8988T (cell line): ENCODE measurements at regions not wholly inside any gene's neighbourhood (a gene's known extent, or its start where the extent isn't known, plus 50 kb on each side); places are given as distances from the start of the nearest gene placed in this dataset.

Source experiments
- DNase-seq: peaks from one replicate; pipeline ENCODE4 v3.0.0; 2011

DNA sequence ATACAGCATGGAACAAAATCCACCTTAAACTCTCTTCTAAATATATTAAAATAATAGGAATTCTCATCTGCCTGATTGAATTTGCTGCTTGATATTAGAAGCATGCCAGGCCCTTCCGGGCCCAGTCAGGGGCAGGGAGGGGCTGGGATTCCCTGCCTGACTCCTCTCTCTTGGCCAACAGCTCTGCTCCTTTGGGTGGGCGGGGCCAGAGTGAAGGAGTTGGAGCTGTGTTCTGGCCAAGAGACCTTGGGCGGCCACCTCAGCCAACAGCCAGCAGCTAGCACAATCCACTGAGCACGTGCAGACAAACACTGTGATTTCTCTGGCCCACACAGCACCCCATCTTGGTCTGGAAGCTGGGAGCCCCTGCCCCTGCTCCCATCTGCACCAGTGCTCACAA lies 140.3 kb downstream of the PJA1 start:
- no peak for DNase-seq

- no peak for DNase-seq
Measured at GRCh38 chrX:69024161-69024736, 141.0 kb downstream of the PJA1 start.

- no peak for DNase-seq
Measured at GRCh38 chrX:69022430-69022829, 142.8 kb downstream of the PJA1 start.

DNA sequence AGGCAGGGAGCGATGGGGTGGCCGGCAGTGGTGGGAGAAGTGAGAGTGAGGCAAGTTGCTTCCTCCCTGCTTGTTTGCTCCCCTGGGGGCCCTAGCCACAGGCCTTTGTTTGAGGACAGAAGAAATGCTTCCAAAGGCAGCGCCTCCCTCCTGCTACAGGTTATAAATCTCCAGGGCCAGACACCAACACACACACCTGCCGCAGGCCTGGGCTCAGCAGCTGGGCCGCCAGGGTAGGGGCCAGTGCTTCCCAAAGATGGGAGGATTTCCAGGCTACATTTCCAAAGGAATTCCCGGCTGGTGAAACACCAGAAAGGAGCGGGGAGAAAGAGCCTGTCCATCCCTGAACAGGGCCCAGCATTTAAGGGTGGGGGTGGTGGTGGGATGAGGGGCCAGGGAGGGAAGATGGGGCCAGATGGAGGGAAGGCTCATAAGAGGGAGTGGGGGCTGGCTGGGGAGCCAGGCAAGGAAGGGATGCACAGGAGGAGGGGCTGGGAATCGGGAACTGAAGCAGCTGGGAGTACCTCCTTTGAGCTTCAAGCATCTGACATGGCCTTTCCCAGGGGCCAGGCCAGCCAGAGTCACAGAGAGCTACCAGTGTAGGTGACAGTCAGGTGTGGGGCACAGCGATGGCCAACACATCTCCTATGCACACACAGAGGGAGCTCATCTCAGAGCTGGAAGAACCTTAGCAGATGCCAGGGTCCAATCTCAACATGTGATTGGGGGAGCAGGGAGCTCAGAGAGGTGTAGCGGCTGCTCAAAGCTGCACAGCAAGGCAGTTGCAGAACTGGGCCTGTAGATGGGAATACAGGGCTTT lies 143.9 kb downstream of the PJA1 start:
- no peak for DNase-seq

DNA sequence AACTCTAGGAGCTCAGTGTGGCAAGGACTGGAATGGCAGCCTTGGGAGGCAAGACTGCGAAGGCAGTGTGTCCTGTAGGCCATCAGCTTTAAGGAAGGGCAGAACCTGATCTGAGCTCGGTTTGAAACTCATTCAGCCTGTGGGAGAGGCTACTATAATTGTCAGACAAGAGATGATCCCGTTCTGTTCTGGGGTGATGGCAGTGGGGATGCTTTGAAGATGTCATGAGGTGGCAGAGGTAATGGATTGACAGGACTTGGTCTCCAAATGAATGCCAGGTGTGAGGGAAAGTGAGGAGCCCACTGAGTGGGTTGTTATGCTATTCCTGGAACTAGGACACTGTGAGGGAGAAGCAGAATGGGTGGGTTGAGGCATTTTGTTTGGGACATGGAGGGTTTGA lies 144.9 kb downstream of the PJA1 start:
- no peak for DNase-seq

GRCh38 chrX:69019073-69019890 lies 146.0 kb downstream of the PJA1 start:
- no peak for DNase-seq

GRCh38 chrX:69018416-69019072 lies 146.7 kb downstream of the PJA1 start:
- no peak for DNase-seq

DNA sequence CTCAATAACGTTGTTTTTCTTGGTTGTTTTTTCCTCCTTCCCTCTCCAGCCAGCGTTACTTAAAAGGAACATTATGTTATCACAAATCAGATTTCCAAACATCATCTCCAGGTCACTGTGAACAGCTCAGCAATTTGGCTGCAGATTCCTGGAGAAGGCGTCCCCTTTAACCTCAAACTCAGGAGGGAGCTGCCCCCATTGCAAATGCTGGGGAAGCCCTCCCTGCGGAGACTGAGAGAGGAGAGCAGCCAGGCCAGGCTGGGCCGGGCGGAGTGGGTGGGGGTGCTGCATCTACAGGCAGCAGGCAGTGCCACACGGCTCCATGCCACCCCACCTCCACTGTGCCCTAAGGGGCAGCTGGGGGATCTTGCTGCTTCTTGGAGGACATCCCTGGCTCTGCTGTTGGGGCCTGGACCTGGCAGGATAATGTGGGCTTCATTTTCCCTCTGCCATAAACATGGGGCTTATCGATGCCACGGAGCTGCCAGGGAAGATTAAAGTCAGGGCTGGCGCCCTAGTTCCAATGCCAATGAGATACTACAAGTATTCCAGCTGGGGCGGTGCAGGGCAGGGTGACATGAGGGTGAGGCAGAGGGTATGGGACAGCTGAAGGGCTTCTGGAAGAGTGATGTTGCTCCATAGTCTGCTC lies 148.8 kb downstream of the PJA1 start:
- DNase-seq = no peak

GRCh38 chrX:69015564-69016292 lies 149.5 kb downstream of the PJA1 start:
- no peak for DNase-seq

DNA sequence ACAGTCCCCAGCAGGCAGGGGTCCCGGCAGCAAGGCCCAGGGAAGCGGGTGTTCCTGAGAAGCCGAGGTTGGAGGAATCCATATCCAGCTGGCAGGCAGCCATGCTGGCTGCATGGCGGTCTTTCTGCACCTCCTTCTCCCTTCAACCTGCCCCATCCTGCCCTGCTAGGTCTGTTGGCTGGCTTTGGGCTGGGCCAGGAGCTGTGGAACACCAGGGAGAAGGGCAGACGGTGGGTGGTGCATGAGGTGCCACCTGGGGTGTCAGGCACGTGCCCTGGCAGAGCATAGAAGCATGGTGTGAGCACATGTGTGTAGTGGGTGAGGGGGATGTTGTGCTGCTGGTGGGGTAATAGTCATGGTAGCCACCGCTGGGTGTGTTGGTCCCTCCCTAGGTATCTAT lies 150.1 kb downstream of the PJA1 start:
- no peak for DNase-seq

- DNase-seq = no peak
Measured at GRCh38 chrX:69014200-69014599, 151.1 kb downstream of the PJA1 start.

- no peak for DNase-seq
Measured at GRCh38 chrX:69010339-69010738, 154.9 kb downstream of the PJA1 start.

DNA sequence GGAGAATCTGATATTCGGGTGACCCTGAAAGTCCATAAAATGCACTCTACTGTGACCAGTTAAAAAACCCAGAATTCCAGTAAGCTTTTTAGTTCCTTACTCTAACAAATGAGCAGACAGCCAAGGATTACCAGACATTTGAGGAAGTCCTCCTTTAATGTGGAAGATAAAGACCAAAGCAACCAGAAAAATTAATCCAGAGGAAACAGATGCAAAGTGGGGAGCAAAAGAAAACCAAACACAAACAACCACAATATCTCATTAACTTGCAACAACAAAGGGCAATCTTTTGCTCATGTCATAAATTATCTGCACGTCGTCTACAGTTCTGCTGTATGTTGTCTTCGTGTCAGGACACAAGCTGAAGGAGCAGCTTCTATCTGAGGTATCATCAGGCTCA lies 164.4 kb downstream of the PJA1 start:
- no peak for DNase-seq

DNA sequence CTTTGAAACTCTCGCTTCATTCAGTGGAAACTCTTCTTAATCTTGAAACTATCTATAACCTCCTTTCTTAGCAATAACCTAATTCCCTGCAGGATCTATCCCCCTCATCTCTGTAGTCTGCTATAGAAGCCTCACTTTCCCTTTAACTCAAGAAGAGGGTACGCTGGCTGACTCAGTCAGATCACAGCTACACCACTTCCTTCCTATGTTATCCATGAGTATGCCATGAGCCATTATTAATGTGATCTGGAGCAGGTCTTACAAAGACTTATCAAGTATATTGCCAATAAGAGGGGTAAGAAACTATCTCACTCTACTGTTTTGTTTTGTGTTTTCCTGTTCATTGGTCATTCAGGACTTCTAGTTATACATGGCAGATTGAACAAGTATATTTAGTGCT lies 165.3 kb downstream of the PJA1 start:
- no peak for DNase-seq

- DNase-seq = no peak
Measured at GRCh38 chrX:68999356-68999755, 165.9 kb downstream of the PJA1 start.

DNA sequence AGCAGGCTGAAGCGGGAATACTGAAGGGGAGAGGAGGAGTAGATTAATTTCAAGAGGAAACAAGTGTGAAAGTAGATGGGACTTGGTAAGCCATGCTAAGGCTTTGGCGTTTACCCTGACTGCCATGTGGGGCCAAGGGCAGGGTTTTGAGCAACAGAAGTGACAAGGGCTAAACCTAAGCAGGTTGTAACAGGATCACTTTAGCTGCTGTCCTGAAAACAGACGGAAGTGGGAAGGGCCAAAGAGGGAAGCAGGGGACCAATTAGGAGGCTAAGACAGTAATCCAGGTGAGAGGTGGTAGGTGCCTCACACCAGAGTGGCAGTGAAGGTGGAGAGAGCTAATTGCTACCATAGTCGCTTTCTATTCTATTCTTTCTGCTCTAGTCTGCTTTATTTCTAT lies 166.5 kb downstream of the PJA1 start:
- DNase-seq = no peak

- DNase-seq = no peak
Measured at GRCh38 chrX:68997911-68998310, 167.3 kb downstream of the PJA1 start.

GRCh38 chrX:68997511-68997910 lies 167.7 kb downstream of the PJA1 start:
- no peak for DNase-seq

- no peak for DNase-seq
Measured at GRCh38 chrX:68995780-68996551, 167.1 kb downstream of the EFNB1 start.

DNA sequence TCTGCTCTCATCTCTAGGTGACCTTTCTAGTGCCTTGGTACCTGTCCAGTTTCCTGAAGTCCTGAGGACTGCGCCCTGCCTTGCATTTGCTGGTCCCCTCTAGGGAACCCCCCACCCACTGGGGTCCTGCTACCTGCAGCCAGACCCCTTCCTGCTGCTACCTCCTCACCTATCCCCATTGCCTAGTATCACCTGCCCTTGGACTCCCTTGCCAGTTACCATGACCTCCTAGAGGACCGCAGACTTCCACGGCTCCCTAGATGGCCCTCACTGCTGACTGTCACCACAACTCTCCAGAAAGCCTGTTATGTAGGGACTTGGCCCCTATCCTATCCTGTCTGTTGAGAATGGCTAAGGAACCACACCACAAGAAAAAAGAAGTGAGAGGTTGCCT lies 166.6 kb downstream of the EFNB1 start:
- no peak for DNase-seq

DNA sequence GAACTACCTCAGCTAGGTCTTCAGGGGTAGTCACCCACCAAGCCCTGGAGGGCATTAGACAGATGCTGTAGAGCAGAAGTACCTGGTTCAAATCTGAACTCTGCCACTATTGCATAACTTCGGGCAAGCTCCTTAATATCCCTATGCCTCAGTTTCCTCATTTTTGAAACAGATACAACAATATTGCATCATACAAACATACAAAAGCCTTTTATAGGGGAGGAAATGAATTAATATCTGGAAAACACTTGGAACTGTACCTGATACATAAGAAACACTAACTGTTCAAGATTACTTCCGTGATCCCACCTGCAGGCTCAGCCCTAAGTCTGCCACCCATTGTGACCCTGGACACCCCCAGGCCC lies 166.1 kb downstream of the EFNB1 start:
- DNase-seq = no peak
